Epithelial cell of esophagus (primary cell): ENCODE measurements at regions not wholly inside any gene's neighbourhood (a gene's known extent, or its start where the extent isn't known, plus 50 kb on each side); places are given as distances from the start of the nearest gene placed in this dataset.

ENCODE experiments used
- DNase-seq: peaks from one replicate; pipeline ENCODE4 v3.0.0; 2010; ENCODE audit warnings: low read depth
- H3K4me3 ChIP-seq: 2 replicates; pipeline ENCODE4 v1.5.1; 2011; ENCODE audit warnings: mild to moderate bottlenecking, low read length, control low read depth
- TF ChIP-seq, protein P1 (sequence below): IDR thresholded peaks from 2 replicates; pipeline ENCODE4 v1.5.1; 2011; ENCODE audit warnings: low read depth, mild to moderate bottlenecking, low read length, control low read depth, inconsistent platforms; ENCODE audit not compliant: insufficient read depth; ENCODE audit errors: missing control alignments

GRCh38 chr19:20349206-20349605 lies 182.2 kb downstream of the ZNF486 start:
- no peak overlapping the region for H3K4me3 ChIP-seq

GRCh38 chr19:20339444-20339843 lies 172.4 kb downstream of the ZNF486 start:
- no peak for DNase-seq
- no peak overlapping the region for H3K4me3 ChIP-seq
- TF ChIP-seq, protein P1, sequence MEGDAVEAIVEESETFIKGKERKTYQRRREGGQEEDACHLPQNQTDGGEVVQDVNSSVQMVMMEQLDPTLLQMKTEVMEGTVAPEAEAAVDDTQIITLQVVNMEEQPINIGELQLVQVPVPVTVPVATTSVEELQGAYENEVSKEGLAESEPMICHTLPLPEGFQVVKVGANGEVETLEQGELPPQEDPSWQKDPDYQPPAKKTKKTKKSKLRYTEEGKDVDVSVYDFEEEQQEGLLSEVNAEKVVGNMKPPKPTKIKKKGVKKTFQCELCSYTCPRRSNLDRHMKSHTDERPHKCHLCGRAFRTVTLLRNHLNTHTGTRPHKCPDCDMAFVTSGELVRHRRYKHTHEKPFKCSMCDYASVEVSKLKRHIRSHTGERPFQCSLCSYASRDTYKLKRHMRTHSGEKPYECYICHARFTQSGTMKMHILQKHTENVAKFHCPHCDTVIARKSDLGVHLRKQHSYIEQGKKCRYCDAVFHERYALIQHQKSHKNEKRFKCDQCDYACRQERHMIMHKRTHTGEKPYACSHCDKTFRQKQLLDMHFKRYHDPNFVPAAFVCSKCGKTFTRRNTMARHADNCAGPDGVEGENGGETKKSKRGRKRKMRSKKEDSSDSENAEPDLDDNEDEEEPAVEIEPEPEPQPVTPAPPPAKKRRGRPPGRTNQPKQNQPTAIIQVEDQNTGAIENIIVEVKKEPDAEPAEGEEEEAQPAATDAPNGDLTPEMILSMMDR = no peak

More at GRCh38 chr19:20349206-20349605, 182.2 kb downstream of the ZNF486 start:
- no peak for DNase-seq
- TF ChIP-seq, protein P1 = no peak

DNA sequence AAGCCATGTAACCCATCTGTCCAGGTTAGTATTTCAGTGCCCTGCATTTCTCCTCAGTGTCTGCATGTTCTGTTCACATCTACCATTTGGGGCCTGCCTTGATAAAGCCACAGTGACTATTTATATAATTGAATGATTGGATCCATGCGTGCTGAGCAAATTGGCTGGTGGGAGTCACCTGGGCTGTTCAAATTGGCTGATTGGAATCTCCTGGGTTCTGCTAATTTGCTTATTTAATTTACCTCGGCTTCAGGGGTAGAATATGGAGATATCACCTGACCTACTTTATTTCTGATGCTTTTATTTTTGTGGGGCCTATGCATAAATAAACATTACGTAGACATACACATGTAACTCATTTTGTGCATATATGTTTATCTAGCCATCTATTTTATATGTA lies 167.7 kb downstream of the ZNF486 start:
- no peak overlapping the region for H3K4me3 ChIP-seq
- no peak for DNase-seq
- TF ChIP-seq, protein P1 = no peak

DNA sequence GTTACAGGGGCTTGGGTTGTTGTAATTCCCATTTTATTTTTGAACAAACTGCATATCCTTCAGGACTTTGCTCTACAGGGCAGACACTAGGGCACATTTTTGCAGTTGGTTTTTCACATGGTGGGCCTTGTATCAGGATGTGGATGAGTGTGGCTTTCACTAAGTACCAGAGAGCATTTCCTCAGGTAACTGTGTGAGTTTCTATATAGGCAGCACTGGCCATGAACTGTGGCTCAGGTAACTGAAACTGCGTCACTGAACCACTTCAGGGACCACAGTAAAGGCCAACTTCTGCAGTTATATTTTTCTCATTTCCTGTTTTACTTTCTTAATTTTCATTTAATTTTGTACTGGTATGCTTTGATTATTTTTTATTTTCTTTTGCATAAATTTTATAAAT lies 166.5 kb downstream of the ZNF486 start:
- DNase-seq = no peak
- TF ChIP-seq, protein P1 = no peak
- no peak overlapping the region for H3K4me3 ChIP-seq

- H3K4me3 ChIP-seq = no peak overlapping the region
- DNase-seq = no peak
- TF ChIP-seq, protein P1 = no peak
Measured at GRCh38 chr19:20325151-20325550, 158.1 kb downstream of the ZNF486 start.

- DNase-seq = no peak
- H3K4me3 ChIP-seq = no peak overlapping the region
- TF ChIP-seq, protein P1 = no peak
Measured at GRCh38 chr19:20321139-20321763, 154.2 kb downstream of the ZNF486 start.

DNA sequence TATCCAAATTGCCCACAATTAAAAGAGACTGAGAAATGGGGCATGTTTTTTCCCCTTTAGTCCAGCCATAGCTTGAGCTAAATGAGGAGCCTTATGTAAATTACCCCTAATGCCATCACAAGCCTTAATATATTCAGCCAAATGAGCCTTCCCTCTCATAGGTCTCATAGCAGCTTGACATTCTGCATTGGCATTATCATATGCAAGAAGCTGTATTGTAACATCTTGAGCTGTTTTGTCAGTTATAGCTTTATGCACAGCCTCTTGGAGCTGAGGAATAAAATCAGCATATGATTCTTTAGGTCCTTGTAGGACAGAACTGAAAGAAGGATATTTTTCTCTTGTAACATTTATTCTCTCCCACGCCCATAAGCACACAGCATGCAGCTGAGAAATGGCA lies 153.2 kb downstream of the ZNF486 start:
- DNase-seq = no peak
- H3K4me3 ChIP-seq = no peak overlapping the region
- TF ChIP-seq, protein P1 = no peak
